Left kidney (tissue), 1 donor: ENCODE measurements at regions not wholly inside any gene's neighbourhood (a gene's known extent, or its start where the extent isn't known, plus 50 kb on each side); places are given as distances from the start of the nearest gene placed in this dataset.

Experiments
- DNase-seq: peaks from one replicate; pipeline ENCODE4 v3.0.0-alpha.2; 2013

DNA sequence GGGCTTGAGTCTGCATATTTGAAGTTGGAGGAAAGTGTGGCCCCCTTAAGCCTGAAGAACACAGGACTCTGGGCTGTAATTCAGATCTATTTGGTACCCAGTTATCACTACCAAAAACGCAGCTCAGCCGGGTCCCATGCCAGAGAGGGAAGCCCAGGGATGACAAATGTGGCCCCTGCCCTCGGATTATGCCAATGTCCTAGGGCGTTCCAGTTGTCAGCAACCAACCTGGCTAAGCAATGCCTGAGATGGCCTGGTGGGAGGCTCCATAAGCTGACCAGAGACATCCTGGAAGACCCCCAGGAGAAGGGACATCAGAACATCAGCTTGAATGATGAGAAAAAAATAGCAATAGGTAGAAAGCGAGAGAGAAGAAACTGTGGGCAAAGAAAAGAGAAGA is 79.6 kb upstream of the UQCRFS1 start:
- DNase-seq = no peak

- DNase-seq = peak; percentile 37
These were observed 80.3 kb upstream of the UQCRFS1 start for GRCh38 chr19:29293292-29293691.

DNA sequence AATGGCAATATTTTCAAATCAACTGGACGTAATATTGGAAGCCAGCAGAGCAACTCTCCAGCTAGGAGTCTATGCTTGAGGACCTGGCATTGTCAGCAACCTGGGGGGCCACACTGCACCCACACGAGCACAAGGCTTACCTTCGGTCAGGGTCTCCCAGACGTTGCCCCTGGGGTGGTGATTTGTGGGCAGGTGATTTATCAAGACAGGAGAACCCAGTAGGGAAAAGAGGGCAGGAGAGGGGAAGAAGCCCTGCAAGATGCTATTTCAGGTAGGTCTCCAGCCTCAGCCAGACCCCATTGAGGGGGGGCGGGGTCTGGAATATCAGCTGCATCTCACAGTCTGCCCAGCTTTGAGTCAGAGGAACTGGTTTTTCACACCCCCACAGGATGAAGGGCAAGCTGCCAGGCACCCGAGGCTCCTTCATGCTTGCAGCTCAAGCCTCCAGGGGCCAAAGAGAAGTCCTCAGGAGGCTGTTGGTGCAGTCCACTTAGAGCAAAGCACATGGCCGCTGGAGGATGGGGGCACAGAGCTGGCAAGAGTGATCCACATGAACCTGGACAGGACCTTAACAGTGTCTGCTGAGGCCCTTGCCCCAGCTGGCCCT is 80.9 kb upstream of the UQCRFS1 start:
- no peak for DNase-seq

GRCh38 chr19:29294343-29294811 is 81.4 kb upstream of the UQCRFS1 start:
- DNase-seq = no peak

GRCh38 chr19:29295285-29295684 is 82.3 kb upstream of the UQCRFS1 start:
- DNase-seq = no peak

GRCh38 chr19:29297381-29297780 is 84.4 kb upstream of the UQCRFS1 start:
- no peak for DNase-seq

DNA sequence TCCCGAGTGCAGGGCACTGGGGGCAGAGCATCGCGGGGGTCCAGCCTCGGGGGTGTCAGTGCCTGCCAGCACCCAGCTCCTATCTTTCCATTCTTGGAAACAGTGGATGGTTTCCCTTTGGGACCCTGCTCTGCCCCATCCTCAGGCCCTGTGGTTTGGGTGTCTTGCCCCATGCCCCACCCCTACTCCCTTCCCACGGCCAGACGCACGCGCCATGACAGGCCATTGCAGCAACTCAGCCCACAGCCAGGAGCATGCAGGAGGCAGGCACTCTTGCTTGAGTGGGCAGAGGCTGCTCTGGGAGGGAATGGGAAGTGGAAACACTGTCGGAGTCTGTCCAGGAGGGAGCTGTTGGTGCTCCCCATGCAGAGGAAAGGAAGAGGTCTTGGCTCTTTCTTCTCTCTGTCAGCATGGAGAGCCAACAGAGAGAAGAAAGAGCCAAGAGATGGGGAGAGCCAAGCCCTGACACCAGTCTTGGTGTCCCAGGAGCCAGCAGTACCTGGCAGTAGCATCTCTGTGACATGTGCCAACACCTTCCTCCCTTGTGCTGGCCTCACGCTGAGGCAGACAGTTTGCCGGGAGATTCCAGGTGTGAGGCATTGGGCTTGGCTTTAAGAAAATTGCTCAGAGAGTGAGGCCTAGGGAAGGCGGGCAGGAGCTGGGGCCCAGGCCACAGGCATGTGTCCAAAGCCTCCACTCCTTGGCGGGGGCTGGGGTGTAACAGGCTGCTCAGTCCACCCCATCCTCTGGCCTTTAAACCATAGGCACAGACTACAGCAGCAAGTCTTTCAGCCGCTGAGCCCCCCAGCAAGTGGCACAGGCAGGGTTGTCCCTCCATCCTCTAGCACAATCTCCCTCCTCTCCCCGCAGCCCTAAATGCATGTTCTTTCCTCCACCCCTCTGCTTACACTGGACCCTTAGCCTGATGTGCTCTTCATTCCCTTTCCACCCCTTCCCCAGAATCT is 86.7 kb upstream of the UQCRFS1 start:
- no peak for DNase-seq

DNA sequence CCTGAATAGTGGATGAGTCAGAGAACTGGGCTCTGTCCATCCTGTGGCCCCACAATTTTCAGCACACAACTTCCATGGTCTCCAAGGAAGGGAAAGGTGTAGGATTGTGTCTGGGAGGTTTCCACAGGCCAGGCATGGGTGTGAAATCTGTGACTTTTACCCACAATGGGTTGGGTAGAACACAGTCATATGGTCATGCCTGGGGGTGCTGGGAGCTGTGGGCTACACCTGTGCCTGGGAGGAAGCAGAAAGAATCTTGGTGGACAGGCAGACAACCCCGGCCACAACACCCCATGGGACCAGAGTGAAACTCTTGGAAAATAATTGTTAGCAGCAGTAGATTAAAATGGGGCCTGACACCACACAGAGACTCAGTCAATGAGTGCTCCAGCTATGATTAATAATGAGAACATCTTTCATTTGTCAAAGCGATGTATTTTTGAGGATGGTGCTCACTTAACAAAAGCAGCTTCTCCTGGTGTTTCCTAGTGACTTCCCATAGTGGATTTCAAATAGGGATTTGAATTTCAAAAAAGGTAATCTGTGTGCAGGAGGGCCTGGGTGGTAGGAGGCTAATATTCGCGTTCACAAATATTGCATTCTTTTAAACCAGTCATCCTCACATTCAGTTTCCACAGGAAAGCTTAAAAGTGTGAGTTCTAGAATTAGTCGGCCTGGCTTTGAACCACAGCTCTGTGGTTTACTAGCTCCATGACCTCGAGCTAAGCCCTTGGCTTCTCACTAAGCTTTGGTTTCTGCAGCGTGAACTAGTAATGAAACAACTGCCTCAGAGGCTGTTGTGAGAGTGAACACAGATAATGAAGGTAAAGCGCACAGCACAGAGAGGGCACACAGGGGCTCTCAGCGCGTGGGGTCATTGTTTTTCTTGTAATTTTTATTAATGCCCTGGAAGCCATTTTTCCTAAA is 89.3 kb upstream of the UQCRFS1 start:
- no peak for DNase-seq

DNA sequence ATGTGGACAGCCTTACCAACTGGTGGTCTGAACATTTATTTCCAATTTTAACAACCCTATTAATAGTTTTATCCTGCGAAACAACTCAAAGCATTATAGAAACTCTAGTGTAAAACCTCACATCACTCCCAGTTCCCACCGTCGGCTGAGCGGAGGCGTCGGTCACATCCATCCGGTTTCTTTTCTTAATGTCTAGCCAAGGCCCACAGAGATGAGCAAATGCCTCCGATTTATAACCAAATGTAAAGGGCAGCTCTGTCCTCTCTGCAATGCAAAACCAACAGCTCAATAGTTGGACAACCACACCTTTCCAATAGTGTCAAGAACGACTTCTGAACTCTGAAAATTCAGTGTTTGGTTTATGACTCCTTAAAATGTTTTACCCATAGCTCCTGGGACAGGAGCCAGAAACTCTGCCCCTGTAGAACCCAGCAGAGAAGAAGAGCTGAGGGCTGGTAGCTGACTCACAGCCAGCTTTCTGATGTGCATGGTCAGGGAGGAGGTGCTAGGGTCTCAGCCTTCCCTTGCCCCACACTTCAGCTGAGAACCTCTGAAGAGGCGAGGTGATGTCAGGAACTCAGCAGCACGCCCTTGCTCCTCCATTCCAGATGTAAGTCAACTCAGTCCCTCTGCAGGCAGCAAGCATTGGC is 90.2 kb upstream of the UQCRFS1 start:
- no peak for DNase-seq

GRCh38 chr19:29303719-29304090 is 90.8 kb upstream of the UQCRFS1 start:
- DNase-seq = no peak

DNA sequence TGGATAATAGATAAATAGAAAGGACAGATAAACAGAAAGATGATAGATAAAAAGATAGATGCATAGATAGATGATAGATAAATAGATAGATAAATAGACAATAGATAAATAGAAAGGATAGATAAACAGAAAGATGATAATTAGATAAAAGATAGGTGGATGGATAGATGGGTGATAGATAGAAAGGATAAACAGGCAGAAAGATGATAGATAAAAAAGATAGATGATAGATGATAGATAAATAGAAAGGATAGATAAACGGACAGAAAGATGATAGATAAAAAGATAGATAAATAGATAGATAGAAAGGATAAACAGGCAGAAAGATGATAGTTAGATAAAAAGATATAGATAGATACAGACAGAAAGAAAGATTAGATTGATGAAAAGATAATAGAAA is 92.3 kb upstream of the UQCRFS1 start:
- DNase-seq = no peak

DNA sequence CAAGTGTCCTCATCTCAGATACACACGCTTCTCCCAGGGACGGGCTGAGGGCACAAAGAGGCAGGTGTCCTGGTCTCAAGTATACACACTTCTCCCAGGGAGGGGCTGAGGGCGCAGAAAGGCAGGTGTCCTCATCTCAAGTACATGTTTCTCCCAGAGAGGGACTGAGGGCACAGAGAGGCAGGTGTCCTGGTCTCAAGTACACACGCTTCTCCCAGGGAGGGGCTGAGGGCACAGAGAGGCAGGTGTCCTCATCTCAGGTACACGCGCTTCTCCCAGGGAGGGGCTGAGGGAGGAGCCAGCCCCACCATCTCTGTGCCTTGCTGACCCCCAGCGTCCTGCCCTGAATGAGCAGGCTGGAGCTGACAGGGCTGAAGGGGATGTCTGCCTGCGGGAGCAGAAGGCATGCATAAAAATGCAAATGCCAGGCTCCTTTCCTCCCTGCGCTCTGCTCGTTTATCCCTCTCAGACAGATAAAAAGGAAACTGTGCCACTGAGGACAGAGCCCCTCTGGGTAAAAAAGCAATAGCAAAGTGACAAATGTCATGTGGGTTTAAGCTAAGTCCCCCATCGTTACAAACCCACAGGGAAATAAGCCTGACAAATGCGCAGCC is 96.1 kb upstream of the UQCRFS1 start:
- no peak for DNase-seq

- no peak for DNase-seq
These were observed 96.7 kb upstream of the UQCRFS1 start for GRCh38 chr19:29309637-29310036.

DNA sequence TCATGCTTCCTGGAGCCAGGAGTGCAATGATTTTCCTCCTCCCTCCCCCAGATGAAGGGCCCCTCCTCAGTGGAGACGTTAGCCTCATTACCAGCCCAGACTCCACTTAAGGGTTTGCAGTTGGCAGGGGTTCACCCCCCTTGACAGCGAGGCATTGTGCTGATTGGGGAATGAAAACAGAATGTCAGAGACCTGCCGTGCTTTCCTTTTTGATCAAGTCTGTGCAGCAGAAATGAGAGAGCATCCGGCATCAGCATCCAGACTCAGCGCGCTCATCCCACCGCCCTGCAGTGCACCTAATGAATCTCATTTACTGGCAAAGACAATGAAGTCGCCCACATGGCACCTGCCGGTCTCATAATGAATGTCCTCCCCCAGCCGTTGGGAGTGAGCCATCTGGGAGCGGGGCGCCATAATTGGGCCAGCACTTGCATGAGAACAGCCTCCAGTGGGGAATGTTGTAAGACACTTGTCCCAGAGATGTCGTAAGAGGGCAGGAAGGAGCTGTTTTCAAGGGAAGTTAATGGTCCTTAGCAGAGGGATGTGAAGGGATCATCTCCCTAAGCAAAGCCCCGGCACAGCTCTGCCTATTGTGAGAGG is 98.3 kb upstream of the UQCRFS1 start:
- peak; percentile 46 for DNase-seq

DNA sequence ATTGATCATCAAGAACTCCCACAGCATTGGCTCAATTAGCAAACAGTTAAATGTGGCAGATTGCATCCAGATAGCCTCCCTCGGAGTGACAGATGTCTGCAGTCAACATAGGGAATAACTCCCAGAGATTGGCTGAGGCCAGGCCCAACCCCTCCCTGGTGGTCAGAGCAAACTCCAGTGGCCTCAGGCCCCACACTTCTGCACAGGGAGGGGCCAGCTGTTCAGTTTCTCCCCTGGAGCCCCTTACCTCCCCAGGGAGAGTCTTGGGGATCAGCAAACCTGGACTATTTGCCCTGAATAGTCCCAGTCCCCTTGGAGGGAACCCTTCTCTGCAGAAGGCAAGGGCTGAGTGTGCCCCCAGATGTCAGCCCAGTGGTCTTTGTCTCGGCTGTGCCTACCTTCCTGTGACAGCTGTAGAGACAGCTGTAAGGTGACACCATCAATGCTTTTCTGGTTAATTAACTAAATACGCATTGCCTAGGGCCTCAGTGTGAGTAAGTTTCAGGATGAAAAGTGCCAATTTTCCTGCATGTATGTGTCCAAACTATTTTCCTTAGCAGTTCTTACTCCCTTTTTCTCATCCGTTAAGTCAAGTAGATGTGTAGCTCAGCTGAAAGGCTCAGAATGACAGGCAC is 102.7 kb upstream of the UQCRFS1 start:
- no peak for DNase-seq

GRCh38 chr19:29318581-29318980 is 105.6 kb upstream of the UQCRFS1 start:
- no peak for DNase-seq

- DNase-seq = no peak
These were observed 107.1 kb upstream of the UQCRFS1 start for GRCh38 chr19:29320086-29320485.

- DNase-seq = no peak
These were observed 107.7 kb upstream of the UQCRFS1 start for GRCh38 chr19:29320618-29321017.

DNA sequence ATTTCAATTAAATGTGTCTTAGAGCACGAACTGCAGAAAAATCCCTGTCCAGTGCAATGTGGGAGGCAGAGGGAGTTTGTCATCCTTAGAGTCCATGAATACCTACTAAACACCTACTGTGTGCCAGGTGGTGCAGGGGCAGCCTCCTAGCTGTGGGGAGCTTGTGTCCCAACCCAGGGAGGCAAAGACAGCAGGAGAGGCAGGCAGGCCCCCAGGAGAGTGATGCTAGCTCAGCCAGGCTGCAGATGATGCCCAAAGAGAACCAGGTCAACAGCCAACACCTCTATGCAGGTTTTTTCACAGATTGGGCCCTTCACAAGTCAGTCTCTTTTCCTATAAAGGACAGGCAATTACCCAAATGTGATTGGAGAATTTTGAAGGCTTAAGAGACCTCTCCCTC is 108.2 kb upstream of the UQCRFS1 start:
- DNase-seq = no peak

DNA sequence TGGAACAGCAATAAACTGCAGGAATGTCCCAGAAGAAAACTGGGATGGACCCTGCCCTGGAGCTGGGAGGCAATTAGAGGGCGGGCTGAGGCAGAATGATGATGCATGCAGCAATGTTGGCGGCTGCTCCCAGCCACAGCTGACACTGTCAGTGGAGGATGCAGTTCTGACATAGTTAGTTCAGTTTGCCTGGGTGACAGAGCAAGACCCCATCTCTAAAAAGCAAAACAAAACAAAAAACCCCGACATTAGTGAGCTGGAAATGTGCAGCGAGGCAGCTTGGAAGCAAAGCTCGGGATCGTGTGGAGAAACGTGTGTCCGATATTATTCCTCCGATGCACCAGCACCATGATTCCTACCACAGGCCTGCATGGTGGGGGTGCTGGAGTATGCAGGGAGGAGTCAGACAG is 110.1 kb upstream of the UQCRFS1 start:
- no peak for DNase-seq
